ENCODE measurements at regions not wholly inside any gene's neighbourhood (a gene's known extent, or its start where the extent isn't known, plus 50 kb on each side); places are given as distances from the start of the nearest gene placed in this dataset.

DNA sequence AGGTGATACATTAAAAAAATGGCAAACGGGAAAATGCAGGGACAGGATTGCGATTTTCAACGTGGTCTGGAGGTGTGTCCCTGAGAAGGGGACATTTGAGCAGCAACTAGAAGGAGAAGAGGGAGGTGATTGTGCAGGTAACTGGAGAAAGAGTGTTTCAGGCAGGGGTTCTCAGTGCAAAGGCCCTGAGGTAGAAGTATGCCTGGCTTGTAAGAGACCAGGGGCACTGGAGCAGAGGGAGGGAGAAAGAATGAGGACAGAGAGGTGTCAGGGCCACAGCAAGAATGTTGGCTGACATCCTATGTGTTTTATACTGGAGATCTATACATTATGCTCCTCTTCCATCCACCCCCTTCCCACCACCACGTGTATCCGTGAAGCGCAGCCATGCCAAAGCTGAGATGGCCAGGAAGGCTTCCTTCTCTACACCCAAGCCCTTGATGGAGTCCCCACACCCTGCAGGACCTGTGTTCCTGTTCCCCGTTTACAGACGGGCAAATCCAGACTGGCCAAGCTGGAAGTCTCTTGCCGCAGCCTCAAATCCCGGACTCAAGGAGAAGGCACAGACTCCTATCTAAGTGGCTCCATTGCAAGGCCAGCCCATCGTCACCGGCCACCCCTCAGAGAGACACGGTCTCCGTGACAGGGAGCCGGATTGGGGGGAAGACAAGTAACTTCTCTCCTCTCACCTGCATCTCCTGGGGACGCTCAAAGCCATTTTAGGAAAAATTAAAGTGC lies 416.1 kb downstream of the MN1 start:
- TF ChIP-seq POLR2A (IDR thresholded peaks at IDR 0.05) (no peak), CTCF (IDR thresholded peaks at IDR 0.05) (no peak)

Data from Peyer's patch (tissue), 4 donors.